Fibroblast of lung (primary cell): ENCODE measurements at regions not wholly inside any gene's neighbourhood (a gene's known extent, or its start where the extent isn't known, plus 50 kb on each side); places are given as distances from the start of the nearest gene placed in this dataset.
A peak's percentile ranks its signal among the peaks of the same experiment; 100 is the strongest.

Experiments used
- DNase-seq, 2 donors: peaks; one replicate each; pipeline versions ENCODE4 v3.0.0 to v3.0.0-alpha.2; 2010; ENCODE audit warnings: low read depth in 2 of 2
- H2AFZ ChIP-seq: 2 replicates; pipeline ENCODE4 v1.5.1; 2012; ENCODE audit warnings: low read length, control low read depth, inconsistent platforms
- H3K27ac ChIP-seq: 2 replicates; pipeline ENCODE4 v1.5.1; 2011; ENCODE audit warnings: low read length, control low read depth; ENCODE audit not compliant: insufficient read depth
- H3K27me3 ChIP-seq: 2 replicates; pipeline ENCODE4 v1.5.1; 2011; ENCODE audit warnings: mild to moderate bottlenecking, low read length; ENCODE audit not compliant: control insufficient read depth, insufficient read depth
- H3K36me3 ChIP-seq: 2 replicates; pipeline ENCODE4 v1.5.1; 2011; ENCODE audit warnings: low read length; ENCODE audit not compliant: control insufficient read depth, insufficient read depth
- H3K4me1 ChIP-seq: 2 replicates; pipeline ENCODE4 v1.5.1; 2011; ENCODE audit warnings: low read length; ENCODE audit not compliant: control insufficient read depth, insufficient read depth; ENCODE audit errors: extremely low read depth
- H3K4me2 ChIP-seq: 2 replicates; pipeline ENCODE4 v1.5.1; 2011; ENCODE audit warnings: low read length, control low read depth; ENCODE audit not compliant: insufficient read depth; ENCODE audit errors: extremely low read depth
- H3K4me3 ChIP-seq, 4 experiments: fragments of 200-600 bp in 1 of 4; sonication (generic) in 1 of 4; replicated peaks in 1 of 4; 2 replicates each; pipeline ENCODE4 v1.5.1; 2011 to 2016; ENCODE audit warnings: low read length in 4 of 4, low read depth in 3 of 4, mild to moderate bottlenecking in 3 of 4, control low read depth in 2 of 4, inconsistent platforms in 1 of 4, mixed read lengths in 1 of 4; ENCODE audit not compliant: insufficient read depth in 1 of 4; ENCODE audit errors: control extremely low read depth in 1 of 4
- H3K79me2 ChIP-seq: 2 replicates; pipeline ENCODE4 v1.5.1; 2012; ENCODE audit warnings: mild to moderate bottlenecking, low read length, inconsistent platforms; ENCODE audit not compliant: control insufficient read depth, insufficient read depth
- H3K9ac ChIP-seq: 2 replicates; pipeline ENCODE4 v1.5.1; 2011; ENCODE audit warnings: mild to moderate bottlenecking, low read length, control low read depth; ENCODE audit not compliant: insufficient read depth
- H3K9me3 ChIP-seq: 2 replicates; pipeline ENCODE4 v1.5.1; 2012; ENCODE audit warnings: low read depth, low read length; ENCODE audit not compliant: control insufficient read depth, insufficient read depth
- H4K20me1 ChIP-seq: 2 replicates; pipeline ENCODE4 v1.5.1; 2011; ENCODE audit warnings: low read length; ENCODE audit not compliant: control insufficient read depth, insufficient read depth; ENCODE audit errors: extremely low read depth
- CTCF ChIP-seq, 2 donors: IDR thresholded peaks in 1 of 2; conservative IDR thresholded peaks in 1 of 2; 1 replicate in 1 of 2; 2 replicates in 1 of 2; pipeline ENCODE4 v1.5.1; 2011 to 2012; ENCODE audit warnings: low read length in 2 of 2, control low read depth in 1 of 2, inconsistent platforms in 1 of 2, low read depth in 1 of 2, mild to moderate bottlenecking in 1 of 2
- EZH2 ChIP-seq: IDR thresholded peaks from 2 replicates; pipeline ENCODE4 v1.5.1; 2012; ENCODE audit warnings: low read length, control low read depth, mild to moderate bottlenecking; ENCODE audit errors: missing control alignments

- Histone ChIP-seq H3K4me2 (no peak overlapping the region), H3K9me3 (no peaks in the 10 kb centered on the region), H3K4me3 (no peak overlapping the region), H3K79me2 (no peaks in the 10 kb centered on the region), H3K27me3 (peaks cover 3% of the 10 kb centered on the region), H2AFZ (no peak overlapping the region), H4K20me1 (no peaks in the 10 kb centered on the region), H3K9ac (no peak overlapping the region), H3K36me3 (no peaks in the 10 kb centered on the region), H3K4me1 (no peaks in the 10 kb centered on the region), H3K27ac (no peak overlapping the region)
- TF ChIP-seq CTCF (conservative IDR thresholded peaks at IDR 0.05 in 1 of 2, IDR thresholded peaks at IDR 0.05 in 1 of 2; ENCODE audit: low read depth in 1 of 2, low read length in 2 of 2) (no peak), EZH2 (no peak)
- peak in 1 of 2 donors; percentile 6 for DNase-seq
Observed at GRCh38 chr12:111276146-111276545, 92.7 kb downstream of the PHETA1 start.

GRCh38 chr12:111275308-111275707, 93.6 kb downstream of the PHETA1 start:
- Histone ChIP-seq H3K9me3 (no peaks in the 10 kb centered on the region), H3K27me3 (peaks cover 5% of the 10 kb centered on the region), H3K4me2 (no peak overlapping the region), H3K79me2 (no peaks in the 10 kb centered on the region), H3K9ac (no peak overlapping the region), H3K4me1 (no peaks in the 10 kb centered on the region), H3K4me3 (no peak overlapping the region), H3K36me3 (no peaks in the 10 kb centered on the region), H3K27ac (no peak overlapping the region), H2AFZ (no peak overlapping the region), H4K20me1 (no peaks in the 10 kb centered on the region)
- no peak for DNase-seq
- no peak for TF ChIP-seq CTCF (conservative IDR thresholded peaks at IDR 0.05 in 1 of 2, IDR thresholded peaks at IDR 0.05 in 1 of 2; ENCODE audit: low read depth in 1 of 2, low read length in 2 of 2)
- no peak for TF ChIP-seq EZH2

GRCh38 chr12:111274777-111275176, 94.1 kb downstream of the PHETA1 start:
- H3K9ac ChIP-seq, result no peak overlapping the region
- no peak overlapping the region for H3K4me3 ChIP-seq
- H2AFZ ChIP-seq, result no peak overlapping the region
- no peak for DNase-seq
- H4K20me1 ChIP-seq, result no peaks in the 10 kb centered on the region
- no peaks in the 10 kb centered on the region for H3K9me3 ChIP-seq
- H3K27me3 ChIP-seq, result peaks cover 5% of the 10 kb centered on the region
- TF ChIP-seq CTCF (conservative IDR thresholded peaks at IDR 0.05 in 1 of 2, IDR thresholded peaks at IDR 0.05 in 1 of 2; ENCODE audit: low read depth in 1 of 2, low read length in 2 of 2) (peak; percentile 40 to 52), EZH2 (no peak)
- H3K4me2 ChIP-seq, result no peak overlapping the region
- no peaks in the 10 kb centered on the region for H3K36me3 ChIP-seq
- H3K27ac ChIP-seq, result no peak overlapping the region
- H3K79me2 ChIP-seq, result no peaks in the 10 kb centered on the region
- H3K4me1 ChIP-seq, result no peaks in the 10 kb centered on the region
